NT2/D1 (cell line): ENCODE measurements at regions not wholly inside any gene's neighbourhood (a gene's known extent, or its start where the extent isn't known, plus 50 kb on each side); places are given as distances from the start of the nearest gene placed in this dataset.

Source experiments
- SUZ12 ChIP-seq: IDR thresholded peaks from 2 replicates; pipeline ENCODE4 v1.6.1; 2011; ENCODE audit not compliant: insufficient read length, insufficient read depth; ENCODE audit errors: extremely low read depth
- YY1 ChIP-seq: IDR thresholded peaks from 2 replicates; pipeline ENCODE4 v1.6.1; 2011; ENCODE audit not compliant: insufficient read length, insufficient read depth
- ZNF274 ChIP-seq: IDR thresholded peaks from 2 replicates; pipeline ENCODE4 v1.6.1; 2011; ENCODE audit warnings: mild to moderate bottlenecking, low read depth, low read length

DNA sequence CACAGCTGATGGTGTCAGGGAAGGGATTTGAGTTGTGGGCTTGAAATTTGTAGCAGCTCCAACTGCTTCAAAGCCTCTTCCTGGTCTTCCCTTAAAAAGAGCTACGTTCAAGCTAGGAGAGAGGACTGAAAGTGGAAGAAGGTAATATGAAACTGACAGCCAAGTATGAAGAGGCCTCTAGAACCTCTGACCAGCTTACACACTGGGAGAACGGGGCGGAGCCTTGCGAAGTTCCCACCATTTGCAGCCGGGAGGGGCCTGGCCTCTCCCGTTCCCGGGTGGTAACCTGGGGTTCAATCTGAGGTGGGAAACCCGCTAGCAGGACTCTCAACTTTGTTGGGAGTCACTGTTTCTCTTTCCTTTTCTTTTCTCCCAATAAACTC, 97.8 kb upstream of the PDE10A start:
- TF ChIP-seq SUZ12 = no peak
- no peak for TF ChIP-seq YY1
- no peak for TF ChIP-seq ZNF274
